PFSK-1 (cell line): ENCODE measurements at regions not wholly inside any gene's neighbourhood (a gene's known extent, or its start where the extent isn't known, plus 50 kb on each side); places are given as distances from the start of the nearest gene placed in this dataset.

Experiments
- FOXP2 ChIP-seq: optimal IDR thresholded peaks from 2 replicates; pipeline ENCODE3; 2011; ENCODE audit warnings: borderline replicate concordance, control low read depth, inconsistent platforms; ENCODE audit not compliant: insufficient read depth; ENCODE audit errors: extremely low read length, extremely low read depth
- POLR2AphosphoS5 ChIP-seq: IDR thresholded peaks from 2 replicates; pipeline ENCODE4 v1.6.1; 2012; ENCODE audit warnings: low read depth, mild to moderate bottlenecking, control low read depth, low read length, moderate library complexity
- SIN3A ChIP-seq: IDR thresholded peaks from 2 replicates; pipeline ENCODE4 v1.6.1; 2012; ENCODE audit warnings: mild to moderate bottlenecking, low read length, moderate library complexity, borderline replicate concordance; ENCODE audit not compliant: insufficient read depth
- TAF1 ChIP-seq: IDR thresholded peaks from 2 replicates; pipeline ENCODE4 v1.6.1; 2012; ENCODE audit warnings: low read length, control low read depth, borderline replicate concordance; ENCODE audit not compliant: insufficient read depth
- TF ChIP-seq, protein P1 (sequence below), 2 experiments: IDR thresholded peaks; 2 replicates each; pipeline versions ENCODE4 v1.6.1 to v1.8.0; 2011 to 2012; ENCODE audit warnings: low read depth in 2 of 2, low read length in 2 of 2, control low read depth in 1 of 2, inconsistent platforms in 1 of 2, mild to moderate bottlenecking in 1 of 2, moderate library complexity in 1 of 2; ENCODE audit not compliant: insufficient read depth in 1 of 2

DNA sequence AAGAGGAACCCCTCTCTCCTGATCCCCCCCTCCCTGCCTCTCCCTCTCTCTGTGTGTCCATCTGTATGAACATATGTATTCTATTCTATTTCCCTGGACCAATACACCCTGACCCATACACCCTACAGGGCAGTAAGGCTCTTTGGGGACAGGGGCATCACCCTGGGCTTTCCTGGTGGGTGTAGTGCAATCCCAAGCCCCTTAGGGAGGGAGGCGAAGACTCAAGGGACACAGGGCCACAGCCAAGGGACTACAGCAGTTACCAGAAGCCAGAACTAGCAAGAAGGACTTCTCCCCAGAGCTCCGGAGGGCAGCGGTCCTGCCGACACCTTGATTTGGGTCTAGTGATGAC is 214.2 kb upstream of the RAB6C start:
- TF ChIP-seq, protein P1, sequence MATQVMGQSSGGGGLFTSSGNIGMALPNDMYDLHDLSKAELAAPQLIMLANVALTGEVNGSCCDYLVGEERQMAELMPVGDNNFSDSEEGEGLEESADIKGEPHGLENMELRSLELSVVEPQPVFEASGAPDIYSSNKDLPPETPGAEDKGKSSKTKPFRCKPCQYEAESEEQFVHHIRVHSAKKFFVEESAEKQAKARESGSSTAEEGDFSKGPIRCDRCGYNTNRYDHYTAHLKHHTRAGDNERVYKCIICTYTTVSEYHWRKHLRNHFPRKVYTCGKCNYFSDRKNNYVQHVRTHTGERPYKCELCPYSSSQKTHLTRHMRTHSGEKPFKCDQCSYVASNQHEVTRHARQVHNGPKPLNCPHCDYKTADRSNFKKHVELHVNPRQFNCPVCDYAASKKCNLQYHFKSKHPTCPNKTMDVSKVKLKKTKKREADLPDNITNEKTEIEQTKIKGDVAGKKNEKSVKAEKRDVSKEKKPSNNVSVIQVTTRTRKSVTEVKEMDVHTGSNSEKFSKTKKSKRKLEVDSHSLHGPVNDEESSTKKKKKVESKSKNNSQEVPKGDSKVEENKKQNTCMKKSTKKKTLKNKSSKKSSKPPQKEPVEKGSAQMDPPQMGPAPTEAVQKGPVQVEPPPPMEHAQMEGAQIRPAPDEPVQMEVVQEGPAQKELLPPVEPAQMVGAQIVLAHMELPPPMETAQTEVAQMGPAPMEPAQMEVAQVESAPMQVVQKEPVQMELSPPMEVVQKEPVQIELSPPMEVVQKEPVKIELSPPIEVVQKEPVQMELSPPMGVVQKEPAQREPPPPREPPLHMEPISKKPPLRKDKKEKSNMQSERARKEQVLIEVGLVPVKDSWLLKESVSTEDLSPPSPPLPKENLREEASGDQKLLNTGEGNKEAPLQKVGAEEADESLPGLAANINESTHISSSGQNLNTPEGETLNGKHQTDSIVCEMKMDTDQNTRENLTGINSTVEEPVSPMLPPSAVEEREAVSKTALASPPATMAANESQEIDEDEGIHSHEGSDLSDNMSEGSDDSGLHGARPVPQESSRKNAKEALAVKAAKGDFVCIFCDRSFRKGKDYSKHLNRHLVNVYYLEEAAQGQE (IDR thresholded peaks at IDR 0.05; ENCODE audit: insufficient read depth in 1 of 2, low read depth in 2 of 2, low read length in 2 of 2): no peak

DNA sequence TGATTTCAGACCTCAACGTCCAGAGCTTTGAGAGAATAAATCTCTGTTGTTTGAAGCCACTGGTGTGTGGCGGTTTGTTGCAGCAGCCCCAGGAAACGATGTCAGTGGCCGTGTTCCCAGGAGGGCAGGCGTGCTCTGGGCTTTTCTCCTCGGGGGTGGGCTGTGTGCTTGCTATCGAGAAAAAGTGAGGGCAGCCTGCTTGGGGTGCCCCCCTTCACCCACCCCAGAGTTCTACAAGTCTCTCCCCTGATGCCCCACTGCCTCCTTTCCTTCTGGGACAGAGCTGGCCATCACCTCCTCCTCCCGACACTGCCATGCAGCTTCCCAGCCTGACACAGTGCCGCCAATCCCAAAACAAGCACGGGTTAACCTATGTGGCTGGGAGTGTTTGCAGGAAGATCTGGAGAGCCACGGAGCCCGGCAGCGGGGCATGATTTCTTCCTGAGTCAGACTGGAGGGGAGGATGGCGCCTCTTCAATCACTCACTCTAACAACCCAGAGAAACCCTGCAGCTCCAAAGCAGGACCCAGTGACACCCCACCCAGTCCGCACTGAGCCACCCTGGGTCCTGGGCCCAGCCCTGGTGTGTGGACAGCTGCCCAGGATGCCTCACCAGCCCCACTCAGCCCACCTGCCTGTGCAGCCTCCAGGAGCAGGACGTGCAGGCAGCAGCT is 213.7 kb upstream of the RAB6C start:
- TF ChIP-seq TAF1 (no peak), FOXP2 (no peak), POLR2AphosphoS5 (no peak), SIN3A (no peak)
- TF ChIP-seq, protein P1 (IDR thresholded peaks at IDR 0.05; ENCODE audit: insufficient read depth in 1 of 2, low read depth in 2 of 2, low read length in 2 of 2): no peak

DNA sequence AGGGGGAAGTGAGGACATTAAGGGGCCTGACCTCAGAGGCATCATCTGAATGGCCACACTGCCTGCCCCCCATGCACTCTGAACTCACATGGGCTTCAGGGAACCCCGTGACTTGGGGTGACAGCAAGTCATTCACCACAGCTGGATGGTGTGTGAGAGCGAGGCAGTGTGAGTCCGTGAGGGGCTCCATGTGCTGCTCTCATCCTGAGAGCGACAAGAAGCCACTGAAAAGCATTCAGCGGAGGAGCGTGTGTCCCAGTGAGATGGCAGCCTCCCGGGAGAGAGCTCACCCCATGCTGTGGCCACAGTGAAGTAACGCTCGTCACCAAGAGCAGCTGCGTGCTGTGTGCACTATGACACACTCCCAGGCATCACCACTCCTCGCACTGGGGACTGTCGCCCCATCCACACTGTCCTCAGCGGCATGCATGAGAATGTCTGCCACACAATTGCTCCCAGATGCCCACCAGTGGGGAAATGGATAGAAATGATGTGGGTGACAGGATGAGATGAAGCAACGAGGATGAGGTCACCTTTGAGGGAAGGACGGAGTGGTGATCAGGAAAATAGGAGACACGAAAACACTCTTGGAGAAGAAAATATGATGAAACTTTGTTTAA is 213.0 kb upstream of the RAB6C start:
- TF ChIP-seq SIN3A: no peak

DNA sequence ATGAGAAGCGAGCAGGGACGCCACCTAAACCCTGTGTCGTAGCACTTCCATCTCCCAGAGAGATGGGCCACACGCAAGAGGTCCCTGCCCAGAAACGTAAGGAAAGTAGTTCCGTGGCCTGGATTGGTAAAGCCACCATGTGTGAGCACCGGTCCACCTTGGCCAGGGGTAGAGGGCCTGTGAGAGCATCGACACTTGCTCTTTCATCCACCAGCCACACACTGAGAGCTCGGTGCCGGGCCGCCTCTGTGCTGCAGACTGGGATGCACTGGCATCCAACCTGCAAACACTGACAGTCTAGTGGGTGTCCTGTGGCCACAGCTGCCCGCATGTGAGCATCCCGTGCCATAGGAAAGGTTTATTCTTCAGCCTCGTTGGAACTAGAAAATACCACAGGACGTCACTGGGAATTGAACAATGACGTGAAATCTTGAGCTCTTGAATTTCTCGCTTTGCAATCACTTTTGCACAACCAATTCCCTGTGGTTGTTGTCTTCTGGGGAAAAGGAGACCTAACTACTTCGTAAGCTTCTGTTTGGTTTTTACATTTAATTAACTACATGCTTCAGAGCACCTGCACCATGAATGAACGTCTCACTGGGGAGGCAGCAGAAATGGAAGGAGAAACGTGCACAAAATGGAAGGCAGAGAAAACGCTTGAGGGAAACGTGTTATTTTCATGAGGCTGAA is 212.0 kb upstream of the RAB6C start:
- no peak for TF ChIP-seq TAF1
- TF ChIP-seq POLR2AphosphoS5: no peak
- TF ChIP-seq, protein P1 (IDR thresholded peaks at IDR 0.05; ENCODE audit: insufficient read depth in 1 of 2, low read depth in 2 of 2, low read length in 2 of 2): no peak
- TF ChIP-seq SIN3A: no peak
- TF ChIP-seq FOXP2: no peak

DNA sequence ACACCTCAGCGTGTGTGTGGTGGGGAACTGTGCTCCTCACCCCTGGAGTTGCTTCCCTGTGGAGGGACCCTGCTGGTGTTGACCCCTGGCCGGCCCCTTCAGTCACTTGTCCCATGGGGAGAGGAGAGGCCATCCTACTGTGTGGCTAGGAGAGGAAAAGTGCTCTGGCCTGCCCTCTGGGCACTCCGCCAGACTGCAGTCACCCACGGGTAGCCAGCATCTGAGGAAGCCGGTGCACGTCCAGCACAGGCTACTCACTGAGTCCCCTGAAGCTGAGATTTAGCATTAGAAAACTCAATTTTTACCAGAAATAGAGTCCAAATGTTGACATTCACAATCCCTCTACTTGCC is 211.5 kb upstream of the RAB6C start:
- no peak for TF ChIP-seq FOXP2
- TF ChIP-seq, protein P1 (IDR thresholded peaks at IDR 0.05; ENCODE audit: insufficient read depth in 1 of 2, low read depth in 2 of 2, low read length in 2 of 2): no peak
- TF ChIP-seq SIN3A: no peak
- TF ChIP-seq TAF1: no peak
- TF ChIP-seq POLR2AphosphoS5: no peak
